Astrocyte of the spinal cord (primary cell): ENCODE measurements at regions not wholly inside any gene's neighbourhood (a gene's known extent, or its start where the extent isn't known, plus 50 kb on each side); places are given as distances from the start of the nearest gene placed in this dataset.

Source experiments
- DNase-seq: peaks from one replicate; pipeline ENCODE4 v3.0.0; 2011; ENCODE audit warnings: low read depth, low spot score
- H3K4me3 ChIP-seq: 2 replicates; pipeline ENCODE4 v1.5.1; 2011; ENCODE audit warnings: low read depth, mild to moderate bottlenecking, low read length, moderate library complexity
- CTCF ChIP-seq: IDR thresholded peaks from 2 replicates; pipeline ENCODE4 v1.5.1; 2012; ENCODE audit warnings: low read depth, mild to moderate bottlenecking, low read length, inconsistent platforms
- in situ Hi-C: cut with HindIII; loops from 2 replicates; pipeline ENCODE4 v1.10.0; 2017; ENCODE audit warnings: low sequenced_read_pairs

GRCh38 chr18:38307914-38308313, 742.3 kb upstream of the CELF4 start:
- TF ChIP-seq CTCF: no peak
- DNase-seq: no peak
- in situ Hi-C loops: no loop called here
- H3K4me3 ChIP-seq: no peak overlapping the region

GRCh38 chr18:38305961-38306360, 740.4 kb upstream of the CELF4 start:
- H3K4me3 ChIP-seq: no peak overlapping the region
- in situ Hi-C loops: no loop called here
- no peak for TF ChIP-seq CTCF
- DNase-seq: no peak

GRCh38 chr18:38301621-38302020, 736.0 kb upstream of the CELF4 start:
- in situ Hi-C loops: no loop called here
- DNase-seq: no peak
- TF ChIP-seq CTCF: no peak
- H3K4me3 ChIP-seq: no peak overlapping the region

- no peak for DNase-seq
- TF ChIP-seq CTCF: no peak
- in situ Hi-C loops: no loop called here
- H3K4me3 ChIP-seq: no peak overlapping the region
Observed at GRCh38 chr18:38297910-38298309, 732.3 kb upstream of the CELF4 start.

- no peak overlapping the region for H3K4me3 ChIP-seq
- DNase-seq: no peak
- in situ Hi-C loops: no loop called here
- TF ChIP-seq CTCF: no peak
Observed at GRCh38 chr18:38290229-38290628, 724.6 kb upstream of the CELF4 start.

GRCh38 chr18:38284972-38285371, 719.4 kb upstream of the CELF4 start:
- no peak overlapping the region for H3K4me3 ChIP-seq
- no peak for TF ChIP-seq CTCF
- in situ Hi-C loops: no loop called here
- no peak for DNase-seq

- in situ Hi-C loops: no loop called here
- H3K4me3 ChIP-seq: no peak overlapping the region
- TF ChIP-seq CTCF: no peak
- no peak for DNase-seq
Observed at GRCh38 chr18:38263066-38263465, 697.5 kb upstream of the CELF4 start.
